HG02798 (cell line): ENCODE measurements at regions not wholly inside any gene's neighbourhood (a gene's known extent, or its start where the extent isn't known, plus 50 kb on each side); places are given as distances from the start of the nearest gene placed in this dataset.

Experiments used
- ATAC-seq: cut with Tn5 transposase; IDR thresholded peaks from one replicate; pipeline ENCODE4 v1.9.1; 2021; ENCODE audit warnings: mild to moderate bottlenecking; ENCODE audit not compliant: unreplicated experiment, poor library complexity

GRCh38 chr16:8519179-8519578, 71.1 kb downstream of the TMEM114 start:
- no peak for ATAC-seq

GRCh38 chr16:8517280-8517679, 73.0 kb downstream of the TMEM114 start:
- ATAC-seq: no peak

- ATAC-seq: no peak
These were observed 73.8 kb downstream of the TMEM114 start for GRCh38 chr16:8516471-8516870.

- no peak for ATAC-seq
These were observed 77.2 kb downstream of the TMEM114 start for GRCh38 chr16:8512941-8513624.

GRCh38 chr16:8511464-8511863, 78.8 kb downstream of the TMEM114 start:
- no peak for ATAC-seq

- ATAC-seq: no peak
These were observed 80.2 kb downstream of the TMEM114 start for GRCh38 chr16:8510160-8510559.

GRCh38 chr16:8505327-8505991, 84.9 kb downstream of the TMEM114 start:
- no peak for ATAC-seq

GRCh38 chr16:8502446-8502845, 87.9 kb downstream of the TMEM114 start:
- ATAC-seq: no peak

GRCh38 chr16:8500351-8500750, 90.0 kb downstream of the TMEM114 start:
- ATAC-seq: no peak

- no peak for ATAC-seq
These were observed 93.9 kb downstream of the TMEM114 start for GRCh38 chr16:8496364-8496763.

- ATAC-seq: no peak
These were observed 96.3 kb downstream of the TMEM114 start for GRCh38 chr16:8493972-8494371.

- ATAC-seq: no peak
These were observed 97.6 kb downstream of the TMEM114 start for GRCh38 chr16:8492690-8493089.

GRCh38 chr16:8489580-8489979, 100.7 kb downstream of the TMEM114 start:
- ATAC-seq: no peak

- no peak for ATAC-seq
These were observed 103.3 kb downstream of the TMEM114 start for GRCh38 chr16:8486985-8487384.

- ATAC-seq: no peak
These were observed 106.9 kb downstream of the TMEM114 start for GRCh38 chr16:8483396-8483795.

GRCh38 chr16:8481810-8482209, 108.5 kb downstream of the TMEM114 start:
- no peak for ATAC-seq

- ATAC-seq: no peak
These were observed 113.5 kb downstream of the TMEM114 start for GRCh38 chr16:8476824-8477223.

- no peak for ATAC-seq
These were observed 115.7 kb downstream of the TMEM114 start for GRCh38 chr16:8474587-8474986.

- no peak for ATAC-seq
These were observed 121.1 kb downstream of the TMEM114 start for GRCh38 chr16:8469102-8469778.

- ATAC-seq: no peak
These were observed 125.3 kb downstream of the TMEM114 start for GRCh38 chr16:8464979-8465378.

GRCh38 chr16:8459085-8459733, 131.1 kb downstream of the TMEM114 start:
- ATAC-seq: no peak
